Choroid plexus epithelial cell (primary cell): ENCODE measurements at regions not wholly inside any gene's neighbourhood (a gene's known extent, or its start where the extent isn't known, plus 50 kb on each side); places are given as distances from the start of the nearest gene placed in this dataset.

Experiments
- DNase-seq: peaks from one replicate; pipeline ENCODE4 v3.0.0-alpha.2; 2010; ENCODE audit warnings: low read depth
- H3K4me3 ChIP-seq: 2 replicates; pipeline ENCODE4 v1.5.1; 2011; ENCODE audit warnings: low read depth, mild to moderate bottlenecking, control low read depth, low read length, moderate library complexity
- CTCF ChIP-seq: conservative IDR thresholded peaks from 2 replicates; pipeline ENCODE4 v1.5.1; 2011; ENCODE audit warnings: low read depth, mild to moderate bottlenecking, control low read depth, inconsistent platforms, low read length, moderate library complexity

GRCh38 chr5:6218116-6218515 is 160.2 kb downstream of the MED10 start:
- H3K4me3 ChIP-seq: no peak overlapping the region
- no peak for TF ChIP-seq CTCF
- no peak for DNase-seq

- no peak for DNase-seq
- H3K4me3 ChIP-seq: no peak overlapping the region
- TF ChIP-seq CTCF: no peak
Observed at GRCh38 chr5:6216471-6217075, 161.8 kb downstream of the MED10 start.

- no peak overlapping the region for H3K4me3 ChIP-seq
- no peak for DNase-seq
- TF ChIP-seq CTCF: no peak
Observed at GRCh38 chr5:6215891-6216290, 162.5 kb downstream of the MED10 start.

GRCh38 chr5:6212244-6212643 is 166.1 kb downstream of the MED10 start:
- DNase-seq: no peak
- no peak for TF ChIP-seq CTCF
- H3K4me3 ChIP-seq: no peak overlapping the region

- DNase-seq: no peak
- H3K4me3 ChIP-seq: no peak overlapping the region
- no peak for TF ChIP-seq CTCF
Observed at GRCh38 chr5:6206501-6206900, 171.8 kb downstream of the MED10 start.

GRCh38 chr5:6202968-6203365 is 175.4 kb downstream of the MED10 start:
- TF ChIP-seq CTCF: no peak

GRCh38 chr5:6202149-6202967 is 176.0 kb downstream of the MED10 start:
- TF ChIP-seq CTCF: peak; percentile 39
- no peak overlapping the region for H3K4me3 ChIP-seq
- peak; percentile 25 for DNase-seq

More at GRCh38 chr5:6202968-6203365, 175.4 kb downstream of the MED10 start:
- H3K4me3 ChIP-seq: no peak overlapping the region
- DNase-seq: no peak
